Neural progenitor cell (in vitro differentiated cells): ENCODE measurements at regions not wholly inside any gene's neighbourhood (a gene's known extent, or its start where the extent isn't known, plus 50 kb on each side); places are given as distances from the start of the nearest gene placed in this dataset.

Experiments
- CTCF ChIP-seq: fragments of 200-600 bp; sonication (generic); IDR thresholded peaks from 2 replicates; pipeline ENCODE4 v1.5.1; 2017; ENCODE audit warnings: antibody characterized with exemption, mild to moderate bottlenecking
- EZH2 ChIP-seq: fragments of 200-600 bp; sonication (generic); IDR thresholded peaks from 2 replicates; pipeline ENCODE4 v1.6.1; 2017; ENCODE audit warnings: antibody characterized with exemption, mild to moderate bottlenecking, moderate library complexity
- EZH2phosphoT487 ChIP-seq: fragments of 200-600 bp; sonication (generic); IDR thresholded peaks from 2 replicates; pipeline ENCODE4 v1.6.1; 2017; ENCODE audit warnings: antibody characterized with exemption

- no peak for TF ChIP-seq EZH2
- TF ChIP-seq CTCF: no peak
- no peak for TF ChIP-seq EZH2phosphoT487
Observed at GRCh38 chr1:212217633-212218032, 67.6 kb upstream of the PPP2R5A start.
